ENCODE measurements at regions not wholly inside any gene's neighbourhood (a gene's known extent, or its start where the extent isn't known, plus 50 kb on each side); places are given as distances from the start of the nearest gene placed in this dataset.

GRCh38 chr16:51900221-51900780 is 646.6 kb downstream of the TOX3 start:
- Histone ChIP-seq H3K27me3 (replicated peaks in 2 of 5; ENCODE audit: control insufficient read depth in 4 of 5, insufficient read depth in 5 of 5, low read length in 4 of 5) (no peaks in the 10 kb centered on the region), H3K36me3 (ENCODE audit: control insufficient read depth in 4 of 4, insufficient read depth in 4 of 4, low read length in 3 of 4) (no peaks in the 10 kb centered on the region), H3K9me3 (ENCODE audit: control extremely low read depth in 1 of 5, control insufficient read depth in 4 of 5, insufficient read depth in 2 of 5, low read depth in 1 of 5, low read length in 4 of 5) (no peaks in the 10 kb centered on the region), H3K27ac (ENCODE audit: insufficient read depth in 1 of 2, low read depth in 1 of 2, low read length in 2 of 2, poor library complexity in 1 of 2, severe bottlenecking in 2 of 2) (no peak overlapping the region), H3K4me3 (ENCODE audit: control insufficient read depth in 1 of 7, extremely low read depth in 1 of 7, insufficient read depth in 4 of 7, low read depth in 2 of 7, low read length in 6 of 7) (no peak overlapping the region), H3K4me1 (ENCODE audit: control extremely low read depth in 1 of 4, control insufficient read depth in 4 of 4, insufficient read depth in 4 of 4, low read length in 3 of 4) (no peaks in the 10 kb centered on the region)
- no CpG with 5 or more reads among the region's 3 CpGs for WGBS (ENCODE audit: insufficient coverage)
- POLR2A ChIA-PET = no interaction called here
- CTCF ChIA-PET = interaction anchor here (0.6 kb wide), 1 partner anchor 20 kb away, joined by 3 read pairs; no protein-coding TSS in a partner anchor
- DNase-seq = no peak

- H3K4me1 ChIP-seq (ENCODE audit: control extremely low read depth in 1 of 4, control insufficient read depth in 4 of 4, insufficient read depth in 4 of 4, low read length in 3 of 4) = no peaks in the 10 kb centered on the region
- POLR2A ChIA-PET = no interaction called here
- CTCF ChIA-PET = no interaction called here
- no peaks in the 10 kb centered on the region for H3K9me3 ChIP-seq (ENCODE audit: control extremely low read depth in 1 of 5, control insufficient read depth in 4 of 5, insufficient read depth in 2 of 5, low read depth in 1 of 5, low read length in 4 of 5)
- H3K36me3 ChIP-seq (ENCODE audit: control insufficient read depth in 4 of 4, insufficient read depth in 4 of 4, low read length in 3 of 4) = no peaks in the 10 kb centered on the region
- no peak for DNase-seq
- no peaks in the 10 kb centered on the region for H3K27me3 ChIP-seq (replicated peaks in 2 of 5; ENCODE audit: control insufficient read depth in 4 of 5, insufficient read depth in 5 of 5, low read length in 4 of 5)
- H3K4me3 ChIP-seq (ENCODE audit: control insufficient read depth in 1 of 7, extremely low read depth in 1 of 7, insufficient read depth in 4 of 7, low read depth in 2 of 7, low read length in 6 of 7) = no peak overlapping the region
- no peak overlapping the region for H3K27ac ChIP-seq (ENCODE audit: insufficient read depth in 1 of 2, low read depth in 1 of 2, low read length in 2 of 2, poor library complexity in 1 of 2, severe bottlenecking in 2 of 2)
Observed at GRCh38 chr16:51898872-51899271, 648.1 kb downstream of the TOX3 start.

GRCh38 chr16:51896013-51896412 is 650.9 kb downstream of the TOX3 start:
- Histone ChIP-seq H3K27ac (ENCODE audit: insufficient read depth in 1 of 2, low read depth in 1 of 2, low read length in 2 of 2, poor library complexity in 1 of 2, severe bottlenecking in 2 of 2) (no peak overlapping the region), H3K36me3 (ENCODE audit: control insufficient read depth in 4 of 4, insufficient read depth in 4 of 4, low read length in 3 of 4) (no peaks in the 10 kb centered on the region), H3K4me3 (ENCODE audit: control insufficient read depth in 1 of 7, extremely low read depth in 1 of 7, insufficient read depth in 4 of 7, low read depth in 2 of 7, low read length in 6 of 7) (no peak overlapping the region), H3K4me1 (ENCODE audit: control extremely low read depth in 1 of 4, control insufficient read depth in 4 of 4, insufficient read depth in 4 of 4, low read length in 3 of 4) (no peaks in the 10 kb centered on the region), H3K9me3 (ENCODE audit: control extremely low read depth in 1 of 5, control insufficient read depth in 4 of 5, insufficient read depth in 2 of 5, low read depth in 1 of 5, low read length in 4 of 5) (no peaks in the 10 kb centered on the region), H3K27me3 (replicated peaks in 2 of 5; ENCODE audit: control insufficient read depth in 4 of 5, insufficient read depth in 5 of 5, low read length in 4 of 5) (no peaks in the 10 kb centered on the region)
- ChIA-PET POLR2A (no interaction called here), CTCF (no interaction called here)
- DNase-seq = no peak
- WGBS (ENCODE audit: insufficient coverage) = no CpG with 5 or more reads among the region's 2 CpGs

- Histone ChIP-seq H3K27ac (ENCODE audit: insufficient read depth in 1 of 2, low read depth in 1 of 2, low read length in 2 of 2, poor library complexity in 1 of 2, severe bottlenecking in 2 of 2) (no peak overlapping the region), H3K27me3 (replicated peaks in 2 of 5; ENCODE audit: control insufficient read depth in 4 of 5, insufficient read depth in 5 of 5, low read length in 4 of 5) (no peaks in the 10 kb centered on the region), H3K36me3 (ENCODE audit: control insufficient read depth in 4 of 4, insufficient read depth in 4 of 4, low read length in 3 of 4) (no peaks in the 10 kb centered on the region), H3K9me3 (ENCODE audit: control extremely low read depth in 1 of 5, control insufficient read depth in 4 of 5, insufficient read depth in 2 of 5, low read depth in 1 of 5, low read length in 4 of 5) (no peaks in the 10 kb centered on the region), H3K4me1 (ENCODE audit: control extremely low read depth in 1 of 4, control insufficient read depth in 4 of 4, insufficient read depth in 4 of 4, low read length in 3 of 4) (no peaks in the 10 kb centered on the region), H3K4me3 (ENCODE audit: control insufficient read depth in 1 of 7, extremely low read depth in 1 of 7, insufficient read depth in 4 of 7, low read depth in 2 of 7, low read length in 6 of 7) (no peak overlapping the region)
- DNase-seq = no peak
- ChIA-PET POLR2A (no interaction called here), CTCF (no interaction called here)
- 89% methylated on average over 7 of the region's 11 CpGs for WGBS (ENCODE audit: insufficient coverage)
Observed at GRCh38 chr16:51892293-51893007, 654.5 kb downstream of the TOX3 start.

- H3K36me3 ChIP-seq (ENCODE audit: control insufficient read depth in 4 of 4, insufficient read depth in 4 of 4, low read length in 3 of 4) = no peaks in the 10 kb centered on the region
- H3K4me3 ChIP-seq (ENCODE audit: control insufficient read depth in 1 of 7, extremely low read depth in 1 of 7, insufficient read depth in 4 of 7, low read depth in 2 of 7, low read length in 6 of 7) = no peak overlapping the region
- H3K27me3 ChIP-seq (replicated peaks in 2 of 5; ENCODE audit: control insufficient read depth in 4 of 5, insufficient read depth in 5 of 5, low read length in 4 of 5) = no peaks in the 10 kb centered on the region
- WGBS (ENCODE audit: insufficient coverage) = no CpG with 5 or more reads among the region's 1 CpG
- no peaks in the 10 kb centered on the region for H3K4me1 ChIP-seq (ENCODE audit: control extremely low read depth in 1 of 4, control insufficient read depth in 4 of 4, insufficient read depth in 4 of 4, low read length in 3 of 4)
- DNase-seq = no peak
- POLR2A ChIA-PET = no interaction called here
- H3K27ac ChIP-seq (ENCODE audit: insufficient read depth in 1 of 2, low read depth in 1 of 2, low read length in 2 of 2, poor library complexity in 1 of 2, severe bottlenecking in 2 of 2) = no peak overlapping the region
- CTCF ChIA-PET = no interaction called here
- H3K9me3 ChIP-seq (ENCODE audit: control extremely low read depth in 1 of 5, control insufficient read depth in 4 of 5, insufficient read depth in 2 of 5, low read depth in 1 of 5, low read length in 4 of 5) = no peaks in the 10 kb centered on the region
Observed at GRCh38 chr16:51888534-51888933, 658.4 kb downstream of the TOX3 start.

- CTCF ChIA-PET = no interaction called here
- POLR2A ChIA-PET = no interaction called here
- no peaks in the 10 kb centered on the region for H3K4me1 ChIP-seq (ENCODE audit: control extremely low read depth in 1 of 4, control insufficient read depth in 4 of 4, insufficient read depth in 4 of 4, low read length in 3 of 4)
- 100% methylated on average over 1 of the region's 1 CpG for WGBS (ENCODE audit: insufficient coverage)
- no peaks in the 10 kb centered on the region for H3K36me3 ChIP-seq (ENCODE audit: control insufficient read depth in 4 of 4, insufficient read depth in 4 of 4, low read length in 3 of 4)
- no peak for DNase-seq
- no peak overlapping the region for H3K27ac ChIP-seq (ENCODE audit: insufficient read depth in 1 of 2, low read depth in 1 of 2, low read length in 2 of 2, poor library complexity in 1 of 2, severe bottlenecking in 2 of 2)
- no peaks in the 10 kb centered on the region for H3K27me3 ChIP-seq (replicated peaks in 2 of 5; ENCODE audit: control insufficient read depth in 4 of 5, insufficient read depth in 5 of 5, low read length in 4 of 5)
- no peaks in the 10 kb centered on the region for H3K9me3 ChIP-seq (ENCODE audit: control extremely low read depth in 1 of 5, control insufficient read depth in 4 of 5, insufficient read depth in 2 of 5, low read depth in 1 of 5, low read length in 4 of 5)
- no peak overlapping the region for H3K4me3 ChIP-seq (ENCODE audit: control insufficient read depth in 1 of 7, extremely low read depth in 1 of 7, insufficient read depth in 4 of 7, low read depth in 2 of 7, low read length in 6 of 7)
Observed at GRCh38 chr16:51888016-51888415, 658.9 kb downstream of the TOX3 start.

- Histone ChIP-seq H3K27me3 (replicated peaks in 2 of 5; ENCODE audit: control insufficient read depth in 4 of 5, insufficient read depth in 5 of 5, low read length in 4 of 5) (no peaks in the 10 kb centered on the region), H3K36me3 (ENCODE audit: control insufficient read depth in 4 of 4, insufficient read depth in 4 of 4, low read length in 3 of 4) (no peaks in the 10 kb centered on the region), H3K4me1 (ENCODE audit: control extremely low read depth in 1 of 4, control insufficient read depth in 4 of 4, insufficient read depth in 4 of 4, low read length in 3 of 4) (no peaks in the 10 kb centered on the region), H3K9me3 (ENCODE audit: control extremely low read depth in 1 of 5, control insufficient read depth in 4 of 5, insufficient read depth in 2 of 5, low read depth in 1 of 5, low read length in 4 of 5) (no peaks in the 10 kb centered on the region), H3K27ac (ENCODE audit: insufficient read depth in 1 of 2, low read depth in 1 of 2, low read length in 2 of 2, poor library complexity in 1 of 2, severe bottlenecking in 2 of 2) (no peak overlapping the region), H3K4me3 (ENCODE audit: control insufficient read depth in 1 of 7, extremely low read depth in 1 of 7, insufficient read depth in 4 of 7, low read depth in 2 of 7, low read length in 6 of 7) (no peak overlapping the region)
- DNase-seq = no peak
- WGBS (ENCODE audit: insufficient coverage) = 20% methylated on average over 1 of the region's 2 CpGs
- ChIA-PET CTCF (interaction anchor here (0.6 kb wide), 1 partner anchor 27 kb away, joined by 3 read pairs; no protein-coding TSS in a partner anchor), POLR2A (no interaction called here)
Observed at GRCh38 chr16:51886456-51886855, 660.5 kb downstream of the TOX3 start.

Measured in common myeloid progenitor, CD34-positive (primary cell).